ENCODE measurements at regions not wholly inside any gene's neighbourhood (a gene's known extent, or its start where the extent isn't known, plus 50 kb on each side); places are given as distances from the start of the nearest gene placed in this dataset.

DNA sequence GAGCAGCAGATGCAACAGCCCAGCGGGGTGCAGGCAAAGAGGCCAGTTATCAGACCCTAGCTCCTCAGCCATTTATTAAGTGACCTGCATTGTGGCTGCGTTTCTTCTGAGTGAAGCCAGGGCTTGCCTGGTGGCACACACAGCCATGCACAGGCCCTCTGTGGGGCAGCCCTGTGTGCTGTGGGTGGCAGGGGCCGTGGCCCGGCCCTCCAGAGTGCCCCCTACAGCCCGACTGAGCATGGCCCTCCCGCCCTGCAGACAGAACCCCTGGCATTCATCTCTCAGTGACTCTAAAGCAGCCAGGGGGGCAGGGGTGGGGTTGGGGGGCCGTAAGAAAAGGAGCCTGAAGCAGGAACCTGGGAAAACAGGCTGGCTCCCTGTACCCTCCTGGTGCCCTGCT is 226.0 kb upstream of the PWP1 start:
- Histone ChIP-seq H3K79me2 (ENCODE audit: control insufficient read depth, insufficient read depth, low read length) (no peaks in the 10 kb centered on the region), H3K9me3 (ENCODE audit: control insufficient read depth, insufficient read depth, low read depth, low read length) (no peaks in the 10 kb centered on the region), H3K9ac (ENCODE audit: insufficient read depth, low read length) (no peak overlapping the region), H4K20me1 (ENCODE audit: control insufficient read depth, extremely low read depth, insufficient read depth, low read length) (no peaks in the 10 kb centered on the region), H3K4me3 (replicated peaks in 1 of 4; ENCODE audit: control extremely low read depth in 1 of 4, insufficient read depth in 1 of 4, low read depth in 3 of 4, low read length in 4 of 4) (no peak overlapping the region), H3K27ac (ENCODE audit: insufficient read depth, low read length) (no peak overlapping the region), H3K36me3 (ENCODE audit: control insufficient read depth, insufficient read depth, low read length) (no peaks in the 10 kb centered on the region), H3K4me1 (ENCODE audit: control insufficient read depth, extremely low read depth, insufficient read depth, low read length) (peaks cover 3% of the 10 kb centered on the region), H3K27me3 (ENCODE audit: control insufficient read depth, insufficient read depth, low read length) (no peaks in the 10 kb centered on the region), H2AFZ (ENCODE audit: low read length) (no peak overlapping the region), H3K4me2 (ENCODE audit: extremely low read depth, insufficient read depth, low read length) (no peak overlapping the region)
- no peak for TF ChIP-seq CTCF (conservative IDR thresholded peaks at IDR 0.05 in 1 of 2, IDR thresholded peaks at IDR 0.05 in 1 of 2; ENCODE audit: low read depth in 1 of 2, low read length in 2 of 2)
- no peak for TF ChIP-seq EZH2 (IDR thresholded peaks at IDR 0.05; ENCODE audit: low read length, missing control alignments)
- DNase-seq (ENCODE audit: low read depth in 2 of 2) = no peak

DNA sequence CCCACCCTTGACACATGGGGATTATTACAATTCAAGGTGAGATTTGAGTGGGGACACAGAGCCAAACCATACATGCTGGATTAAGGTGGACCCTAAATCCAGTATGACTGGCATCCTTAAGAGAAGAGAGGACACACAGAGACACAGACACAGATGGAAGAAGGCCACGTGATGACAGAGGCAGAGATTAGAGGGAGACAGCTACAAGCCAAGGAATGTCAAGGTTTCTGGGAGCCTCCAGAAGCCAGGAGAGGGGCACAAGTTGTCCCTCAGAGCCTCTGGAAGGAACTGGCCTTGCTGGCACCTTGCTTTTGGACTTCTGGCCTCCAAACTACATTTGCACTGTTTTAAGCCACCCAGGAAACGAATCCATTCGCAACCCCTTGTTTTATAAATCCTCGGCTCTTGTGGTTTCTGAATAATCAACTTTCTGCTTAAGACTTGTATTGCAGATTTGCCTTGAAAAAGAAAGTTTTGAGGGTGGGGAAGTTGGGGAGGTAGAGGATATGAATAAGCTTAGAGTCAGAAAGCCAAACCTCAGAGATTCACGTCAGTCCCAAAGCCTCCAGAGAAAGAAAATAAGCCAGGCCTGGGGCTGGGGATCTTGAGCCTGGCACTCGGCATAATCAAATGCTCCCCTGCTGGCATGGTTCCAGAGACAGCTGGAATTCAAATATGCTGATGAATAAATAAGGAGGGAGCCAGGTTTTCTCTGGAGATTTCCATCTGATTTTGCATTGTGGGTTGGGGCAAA is 224.2 kb upstream of the PWP1 start:
- peaks cover 3% of the 10 kb centered on the region for H3K4me1 ChIP-seq (ENCODE audit: control insufficient read depth, extremely low read depth, insufficient read depth, low read length)
- no peaks in the 10 kb centered on the region for H3K9me3 ChIP-seq (ENCODE audit: control insufficient read depth, insufficient read depth, low read depth, low read length)
- H3K27me3 ChIP-seq (ENCODE audit: control insufficient read depth, insufficient read depth, low read length) = no peaks in the 10 kb centered on the region
- H2AFZ ChIP-seq (ENCODE audit: low read length) = peak overlapping the region; percentile 84
- H3K27ac ChIP-seq (ENCODE audit: insufficient read depth, low read length) = peak overlapping the region; percentile 68
- H3K4me3 ChIP-seq (replicated peaks in 1 of 4; ENCODE audit: control extremely low read depth in 1 of 4, insufficient read depth in 1 of 4, low read depth in 3 of 4, low read length in 4 of 4) = peak overlapping the region in 2 of 4 experiments; percentile 12 to 27
- H3K36me3 ChIP-seq (ENCODE audit: control insufficient read depth, insufficient read depth, low read length) = no peaks in the 10 kb centered on the region
- no peak overlapping the region for H3K9ac ChIP-seq (ENCODE audit: insufficient read depth, low read length)
- H3K79me2 ChIP-seq (ENCODE audit: control insufficient read depth, insufficient read depth, low read length) = no peaks in the 10 kb centered on the region
- H4K20me1 ChIP-seq (ENCODE audit: control insufficient read depth, extremely low read depth, insufficient read depth, low read length) = no peaks in the 10 kb centered on the region
- peak; percentile 56 to 91 for DNase-seq (ENCODE audit: low read depth in 2 of 2)
- no peak for TF ChIP-seq CTCF (conservative IDR thresholded peaks at IDR 0.05 in 1 of 2, IDR thresholded peaks at IDR 0.05 in 1 of 2; ENCODE audit: low read depth in 1 of 2, low read length in 2 of 2)
- TF ChIP-seq EZH2 (IDR thresholded peaks at IDR 0.05; ENCODE audit: low read length, missing control alignments) = no peak
- peak overlapping the region; percentile 82 for H3K4me2 ChIP-seq (ENCODE audit: extremely low read depth, insufficient read depth, low read length)

- Histone ChIP-seq H3K4me2 (ENCODE audit: extremely low read depth, insufficient read depth, low read length) (no peak overlapping the region), H3K36me3 (ENCODE audit: control insufficient read depth, insufficient read depth, low read length) (no peaks in the 10 kb centered on the region), H3K4me3 (replicated peaks in 1 of 4; ENCODE audit: control extremely low read depth in 1 of 4, insufficient read depth in 1 of 4, low read depth in 3 of 4, low read length in 4 of 4) (no peak overlapping the region), H3K9ac (ENCODE audit: insufficient read depth, low read length) (no peak overlapping the region), H3K27me3 (ENCODE audit: control insufficient read depth, insufficient read depth, low read length) (no peaks in the 10 kb centered on the region), H3K27ac (ENCODE audit: insufficient read depth, low read length) (no peak overlapping the region), H2AFZ (ENCODE audit: low read length) (no peak overlapping the region), H3K79me2 (ENCODE audit: control insufficient read depth, insufficient read depth, low read length) (no peaks in the 10 kb centered on the region), H4K20me1 (ENCODE audit: control insufficient read depth, extremely low read depth, insufficient read depth, low read length) (no peaks in the 10 kb centered on the region), H3K9me3 (ENCODE audit: control insufficient read depth, insufficient read depth, low read depth, low read length) (no peaks in the 10 kb centered on the region), H3K4me1 (ENCODE audit: control insufficient read depth, extremely low read depth, insufficient read depth, low read length) (peaks cover 3% of the 10 kb centered on the region)
- TF ChIP-seq CTCF (conservative IDR thresholded peaks at IDR 0.05 in 1 of 2, IDR thresholded peaks at IDR 0.05 in 1 of 2; ENCODE audit: low read depth in 1 of 2, low read length in 2 of 2) = no peak
- TF ChIP-seq EZH2 (IDR thresholded peaks at IDR 0.05; ENCODE audit: low read length, missing control alignments) = no peak
- no peak for DNase-seq (ENCODE audit: low read depth in 2 of 2)
These were observed 222.9 kb upstream of the PWP1 start for GRCh38 chr12:107462428-107463332.

Data from fibroblast of lung (primary cell).